CD14-positive monocyte (primary cell): ENCODE measurements at regions not wholly inside any gene's neighbourhood (a gene's known extent, or its start where the extent isn't known, plus 50 kb on each side); places are given as distances from the start of the nearest gene placed in this dataset.

Experiments used
- DNase-seq, 3 donors: peaks; one replicate each; pipeline ENCODE4 v3.0.0-alpha.2; 2011 to 2022
- H2AFZ ChIP-seq: 2 replicates; pipeline ENCODE4 v1.6.0; 2012; ENCODE audit warnings: mild to moderate bottlenecking, low read depth, low read length, inconsistent platforms; ENCODE audit not compliant: insufficient read depth, poor library complexity, severe bottlenecking
- H3K27ac ChIP-seq, 2 donors: 1 replicate in 1 of 2; 2 replicates in 1 of 2; pipeline ENCODE4 v1.5.1; 2012 to 2013; ENCODE audit warnings: low read length in 2 of 2, control low read depth in 1 of 2, inconsistent platforms in 1 of 2, low read depth in 1 of 2, mild to moderate bottlenecking in 1 of 2
- H3K27me3 ChIP-seq, 2 donors: one replicate each; pipeline versions ENCODE4 v1.6.0 to v1.6.1; 2011 to 2013; ENCODE audit warnings: low read length in 2 of 2; ENCODE audit not compliant: control insufficient read depth in 2 of 2, insufficient read depth in 2 of 2
- H3K36me3 ChIP-seq, 2 donors: replicated peaks in 1 of 2; 1 replicate in 1 of 2; 2 replicates in 1 of 2; pipeline versions ENCODE4 v1.5.1 to v1.6.1; 2012 to 2013; ENCODE audit warnings: low read length in 2 of 2, control low read depth in 1 of 2, inconsistent platforms in 1 of 2, mild to moderate bottlenecking in 1 of 2; ENCODE audit not compliant: insufficient read depth in 2 of 2, control insufficient read depth in 1 of 2
- H3K4me1 ChIP-seq, 2 donors: 1 replicate in 1 of 2; 2 replicates in 1 of 2; pipeline versions ENCODE4 v1.5.1 to v1.6.1; 2012 to 2013; ENCODE audit warnings: low read length in 2 of 2, control low read depth in 1 of 2, inconsistent platforms in 1 of 2, mild to moderate bottlenecking in 1 of 2, moderate library complexity in 1 of 2; ENCODE audit not compliant: insufficient read depth in 2 of 2, control insufficient read depth in 1 of 2
- H3K4me2 ChIP-seq: replicated peaks from 2 replicates; pipeline ENCODE3; 2012; ENCODE audit warnings: low read length, moderate library complexity, mild to moderate bottlenecking; ENCODE audit not compliant: poor library complexity, severe bottlenecking; ENCODE audit errors: extremely low read depth
- H3K4me3 ChIP-seq, 3 experiments: fragments of 200-600 bp in 1 of 3; sonication (generic) in 1 of 3; replicated peaks in 1 of 3; 1 replicate in 2 of 3; 2 replicates in 1 of 3; pipeline ENCODE4 v1.5.1; 2011 to 2013; ENCODE audit warnings: low read length in 3 of 3, mild to moderate bottlenecking in 3 of 3, control low read depth in 2 of 3, low read depth in 2 of 3, inconsistent platforms in 1 of 3, moderate library complexity in 1 of 3
- H3K79me2 ChIP-seq: 2 replicates; pipeline ENCODE4 v1.6.0; 2012; ENCODE audit warnings: mild to moderate bottlenecking, control low read depth, inconsistent platforms, low read length, moderate library complexity; ENCODE audit not compliant: insufficient read depth
- H3K9ac ChIP-seq: 2 replicates; pipeline ENCODE4 v1.6.0; 2017; ENCODE audit warnings: low read length, mild to moderate bottlenecking; ENCODE audit not compliant: insufficient read depth, poor library complexity, severe bottlenecking
- H3K9me3 ChIP-seq, 2 donors: replicated peaks in 1 of 2; 1 replicate in 1 of 2; 2 replicates in 1 of 2; pipeline versions ENCODE4 v1.5.1 to v1.6.1; 2012 to 2013; ENCODE audit warnings: low read length in 2 of 2, control low read depth in 1 of 2; ENCODE audit not compliant: control insufficient read depth in 1 of 2, insufficient read depth in 1 of 2
- H4K20me1 ChIP-seq: 2 replicates; pipeline ENCODE4 v1.6.0; 2012; ENCODE audit warnings: mild to moderate bottlenecking, low read length, control low read depth, moderate library complexity; ENCODE audit not compliant: insufficient read depth
- H3K27ac Mint-ChIP-seq, 7 donors: one replicate each; pipeline ENCODE4 v1.8.0; 2020; ENCODE audit warnings: mild to moderate bottlenecking in 7 of 7, mixed read lengths in 7 of 7, moderate library complexity in 6 of 7, inconsistent platforms in 2 of 7
- H3K27me3 Mint-ChIP-seq, 3 donors: one replicate each; pipeline ENCODE4 v1.8.0; 2021 to 2022; ENCODE audit warnings: low read depth in 3 of 3, mild to moderate bottlenecking in 3 of 3, mixed read lengths in 3 of 3, moderate library complexity in 3 of 3, inconsistent platforms in 1 of 3
- H3K36me3 Mint-ChIP-seq, 2 donors: one replicate each; pipeline ENCODE4 v1.8.0; 2020; ENCODE audit warnings: mixed read lengths in 2 of 2, inconsistent platforms in 1 of 2, mild to moderate bottlenecking in 1 of 2
- H3K4me1 Mint-ChIP-seq: one replicate; pipeline ENCODE4 v1.8.0; 2020; ENCODE audit warnings: mild to moderate bottlenecking, mixed read lengths
- H3K4me3 Mint-ChIP-seq, 2 donors: one replicate each; pipeline ENCODE4 v1.8.0; 2020; ENCODE audit warnings: mild to moderate bottlenecking in 2 of 2, mixed read lengths in 2 of 2, moderate library complexity in 1 of 2
- H3K9me3 Mint-ChIP-seq, 7 donors: one replicate each; pipeline ENCODE4 v1.8.0; 2020 to 2022; ENCODE audit warnings: mixed read lengths in 7 of 7, mild to moderate bottlenecking in 6 of 7, moderate library complexity in 6 of 7, inconsistent platforms in 2 of 7
- CTCF ChIP-seq: fragments of 200-600 bp; IDR thresholded peaks from one replicate; pipeline ENCODE4 v1.8.0; 2022; ENCODE audit warnings: antibody characterized with exemption, mild to moderate bottlenecking
- WGBS: methylation state at CpG from one replicate; pipeline ENCODE4 v1.1.5; 2013; ENCODE audit warnings: missing lambda C conversion rate; ENCODE audit not compliant: insufficient coverage; 5-methylcytosine and 5-hydroxymethylcytosine counted together
- intact Hi-C, 2 donors: fragments of 100-400 bp; cut with micrococcal nuclease; formaldehyde crosslinking; loops; one replicate each; pipeline versions ENCODE4 v1.15.0 to v1.15.1; 2023

- H3K36me3 ChIP-seq = no peaks in the 10 kb centered on the region
- peaks cover 4 to 11% (median 4%) of the 10 kb centered on the region in 3 donors for H3K27me3 Mint-ChIP-seq
- no peaks in the 10 kb centered on the region for H3K79me2 ChIP-seq
- H3K4me3 ChIP-seq = no peak overlapping the region
- H3K9ac ChIP-seq = no peak overlapping the region
- H3K27ac Mint-ChIP-seq = no peak overlapping the region
- peaks cover 3 to 7% of the 10 kb centered on the region in 2 donors for H3K4me1 ChIP-seq
- WGBS = 88% methylated on average over 3 of the region's 8 CpGs
- H4K20me1 ChIP-seq = no peaks in the 10 kb centered on the region
- peaks cover 8% of the 10 kb centered on the region for H3K4me1 Mint-ChIP-seq
- no peak overlapping the region for H2AFZ ChIP-seq
- H3K4me2 ChIP-seq = no peak overlapping the region
- no peak for TF ChIP-seq CTCF
- H3K4me3 Mint-ChIP-seq = no peak overlapping the region
- intact Hi-C loops = no loop called here
- no peaks in the 10 kb centered on the region for H3K27me3 ChIP-seq
- H3K9me3 ChIP-seq = peaks cover 0 to 3% of the 10 kb centered on the region in 2 donors
- H3K9me3 Mint-ChIP-seq = no peaks in the 10 kb centered on the region
- H3K27ac ChIP-seq = no peak overlapping the region
- no peaks in the 10 kb centered on the region for H3K36me3 Mint-ChIP-seq
- DNase-seq = no peak
These were observed 109.7 kb downstream of the HSPH1 start for GRCh38 chr13:31051999-31052398.

GRCh38 chr13:31050486-31051400, 111.0 kb downstream of the HSPH1 start:
- peaks cover 8 to 12% of the 10 kb centered on the region in 2 donors for H3K4me1 ChIP-seq
- intact Hi-C loops = no loop called here
- peak overlapping the region in 3 of 7 donors; percentile 26 to 47 (median 44) for H3K27ac Mint-ChIP-seq
- H3K4me3 Mint-ChIP-seq = no peak overlapping the region
- no peak overlapping the region for H3K4me2 ChIP-seq
- DNase-seq = peak; percentile 21 to 59 (median 27)
- H3K36me3 Mint-ChIP-seq = no peaks in the 10 kb centered on the region
- no peaks in the 10 kb centered on the region for H3K27me3 ChIP-seq
- H3K9me3 ChIP-seq = peaks cover 0 to 3% of the 10 kb centered on the region in 2 donors
- no peaks in the 10 kb centered on the region for H3K9me3 Mint-ChIP-seq
- TF ChIP-seq CTCF = no peak
- no peak overlapping the region for H3K9ac ChIP-seq
- H3K4me3 ChIP-seq = no peak overlapping the region
- no peaks in the 10 kb centered on the region for H3K36me3 ChIP-seq
- no peak overlapping the region for H2AFZ ChIP-seq
- no peak overlapping the region for H3K27ac ChIP-seq
- peaks cover 4 to 8% (median 4%) of the 10 kb centered on the region in 3 donors for H3K27me3 Mint-ChIP-seq
- 84% methylated on average over 2 of the region's 6 CpGs for WGBS
- no peaks in the 10 kb centered on the region for H3K79me2 ChIP-seq
- H3K4me1 Mint-ChIP-seq = peaks cover 8% of the 10 kb centered on the region
- no peaks in the 10 kb centered on the region for H4K20me1 ChIP-seq
